CD4-positive, alpha-beta T cell treated with Interleukin-17A for 1 hour (primary cell): ENCODE measurements at regions not wholly inside any gene's neighbourhood (a gene's known extent, or its start where the extent isn't known, plus 50 kb on each side); places are given as distances from the start of the nearest gene placed in this dataset.

Experiments
- DNase-seq: peaks from one replicate; pipeline ENCODE4 v3.0.0-alpha.2; 2020

DNA sequence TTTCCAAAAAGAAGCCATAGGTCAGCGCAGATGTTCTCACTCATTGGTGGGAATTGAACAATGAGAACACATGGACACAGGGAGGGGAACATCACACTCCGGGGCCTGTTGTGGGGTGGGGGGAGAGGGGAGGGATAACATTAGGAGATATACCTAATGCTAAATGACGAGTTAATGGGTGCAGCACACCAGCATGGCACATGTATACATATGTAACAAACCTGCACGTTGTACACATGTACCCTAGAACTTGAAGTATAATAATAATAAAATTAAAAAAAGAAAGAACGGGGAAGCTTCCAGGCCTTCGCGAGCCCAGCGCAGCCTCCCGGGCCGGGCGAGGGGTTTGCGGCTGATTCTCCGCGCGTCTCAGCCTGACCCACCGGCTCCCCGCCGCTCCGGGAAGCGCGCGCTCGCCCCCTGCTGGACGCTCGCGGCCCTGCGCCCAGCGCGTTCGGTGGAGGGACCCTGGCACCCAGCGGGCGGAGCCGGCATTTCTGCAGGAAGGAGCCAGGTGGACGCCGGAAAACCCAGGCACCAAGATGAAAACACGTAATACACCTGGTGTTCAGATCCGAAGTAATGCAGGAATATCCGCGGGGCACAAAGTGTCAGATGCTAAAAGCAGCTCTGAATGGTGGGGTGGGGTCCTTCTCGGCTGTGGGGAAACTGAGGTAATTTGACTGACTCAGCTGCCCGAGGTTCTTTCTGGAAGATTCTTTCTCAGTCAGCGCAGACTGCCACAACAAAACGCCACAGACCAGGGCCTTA is 67.1 kb upstream of the PPP1R26 start:
- DNase-seq, result peak; percentile 58

DNA sequence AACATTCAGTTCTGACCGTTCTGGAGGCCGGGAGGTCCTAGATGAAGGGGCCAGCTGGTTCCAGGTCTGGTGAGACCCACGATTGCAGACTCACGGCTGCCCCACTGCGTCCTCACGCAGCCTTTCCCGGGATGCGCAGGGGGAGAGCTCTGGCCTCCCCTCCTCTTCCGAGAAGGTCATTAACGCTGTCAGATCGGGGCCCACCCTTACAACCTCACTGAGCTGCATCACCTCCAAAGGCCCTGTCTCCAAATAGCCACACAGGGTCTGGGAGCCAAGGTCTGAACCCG is 66.6 kb upstream of the PPP1R26 start:
- DNase-seq, result no peak

DNA sequence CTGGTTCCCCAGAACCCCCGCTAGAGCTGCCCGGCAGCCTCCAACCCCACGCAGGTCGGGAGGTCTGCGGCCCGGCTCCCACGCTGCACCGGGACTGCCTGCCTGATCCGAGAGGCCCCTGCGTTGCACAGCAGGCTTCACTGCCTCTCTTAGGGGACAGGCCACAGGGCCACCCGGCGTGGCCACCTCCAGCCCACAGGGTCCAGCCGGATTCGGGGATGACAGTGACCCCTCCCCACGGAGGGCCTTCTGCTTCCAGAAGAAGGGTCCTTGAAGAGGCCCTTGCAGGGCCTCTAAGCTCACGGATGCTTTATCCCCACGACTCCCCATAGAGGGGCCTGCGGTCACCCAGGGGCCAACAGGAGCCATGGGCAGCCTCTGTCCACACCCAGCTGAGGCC is 66.1 kb upstream of the PPP1R26 start:
- no peak for DNase-seq

DNA sequence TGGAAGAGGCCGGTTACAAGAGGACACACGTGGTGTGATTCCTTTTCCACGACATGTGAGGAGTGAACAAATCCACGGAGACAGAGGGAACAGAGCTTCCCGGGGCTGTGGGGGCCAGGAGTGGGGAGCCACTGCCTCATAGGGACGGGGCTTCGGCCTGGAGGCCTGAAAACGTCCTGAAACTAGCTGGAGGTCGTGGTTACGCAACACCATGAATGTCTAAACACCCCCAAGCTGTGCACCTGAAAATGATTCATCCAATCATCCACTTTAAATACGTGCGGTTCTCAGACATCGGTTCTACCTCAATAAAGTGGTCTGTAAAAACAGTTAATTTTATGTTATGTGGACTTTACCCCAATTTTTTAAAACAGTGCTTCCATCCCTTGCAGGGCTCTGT is 65.3 kb upstream of the PPP1R26 start:
- DNase-seq, result no peak

DNA sequence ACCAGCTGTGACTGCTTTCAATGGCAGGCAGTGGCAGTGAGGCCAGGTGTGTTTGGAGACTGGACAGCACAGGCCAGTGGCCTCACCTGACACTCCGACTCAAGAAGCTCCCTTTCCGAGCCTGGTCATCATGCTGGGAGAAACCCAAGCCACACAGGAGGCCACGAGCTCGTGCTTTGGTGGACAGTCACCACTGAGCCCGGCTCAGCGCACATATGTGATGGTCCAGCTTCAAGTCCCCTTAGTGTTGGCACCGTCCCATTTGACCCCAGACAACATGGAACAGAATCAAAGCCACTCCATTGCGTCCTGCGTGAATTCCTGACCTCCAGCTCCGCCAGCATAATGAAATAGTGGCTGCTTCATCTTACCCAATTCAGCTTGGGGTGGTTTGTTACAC is 64.0 kb upstream of the PPP1R26 start:
- no peak for DNase-seq

DNA sequence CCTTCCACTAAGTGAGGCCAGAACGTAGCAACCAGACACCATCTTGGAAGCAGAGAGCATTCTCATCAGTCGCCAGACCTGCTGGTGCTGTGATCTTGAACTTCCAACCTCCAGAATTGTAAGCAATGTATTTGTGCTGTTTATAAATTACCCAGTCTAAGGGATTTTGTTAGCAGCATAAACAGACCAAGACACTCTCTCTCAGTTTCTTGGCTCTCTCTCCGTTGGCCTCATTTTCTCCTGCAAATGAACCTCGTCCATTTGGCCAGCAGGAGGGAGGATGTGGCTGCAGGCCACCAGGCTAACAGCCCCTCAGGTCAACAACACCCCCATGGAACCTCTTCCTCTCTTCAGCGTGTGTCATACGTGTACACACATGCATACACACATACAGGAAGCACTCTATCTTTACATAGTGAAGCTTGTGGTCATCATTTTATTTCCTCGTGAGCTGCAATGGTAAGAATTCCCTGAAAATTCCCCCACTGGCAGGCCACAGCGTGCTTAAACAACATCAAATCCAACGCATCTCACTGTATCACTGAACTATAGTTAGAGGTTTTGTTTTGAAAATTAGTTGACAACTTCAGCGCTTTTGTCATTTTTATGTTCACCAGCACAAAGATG is 62.8 kb upstream of the PPP1R26 start:
- DNase-seq, result no peak

DNA sequence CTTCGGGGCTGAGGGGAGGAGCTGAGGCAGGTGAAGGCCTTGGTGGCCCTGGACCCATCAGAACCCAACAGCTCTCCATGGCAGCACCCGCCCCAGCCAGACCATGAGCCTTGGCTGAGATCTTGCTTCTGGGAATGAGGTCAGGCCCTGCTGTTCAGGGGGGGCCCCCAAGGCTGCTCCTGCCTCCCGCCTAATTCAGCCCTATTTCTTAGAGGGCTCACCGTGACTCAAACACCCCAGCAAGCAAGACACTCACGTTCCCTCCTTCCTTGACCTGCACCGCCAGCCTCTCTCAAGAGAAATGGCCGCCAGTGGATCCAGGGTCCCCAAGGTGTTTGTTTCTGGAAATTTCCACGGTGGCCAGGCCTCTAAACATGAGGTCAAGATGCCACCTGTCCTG is 61.4 kb upstream of the PPP1R26 start:
- no peak for DNase-seq

DNA sequence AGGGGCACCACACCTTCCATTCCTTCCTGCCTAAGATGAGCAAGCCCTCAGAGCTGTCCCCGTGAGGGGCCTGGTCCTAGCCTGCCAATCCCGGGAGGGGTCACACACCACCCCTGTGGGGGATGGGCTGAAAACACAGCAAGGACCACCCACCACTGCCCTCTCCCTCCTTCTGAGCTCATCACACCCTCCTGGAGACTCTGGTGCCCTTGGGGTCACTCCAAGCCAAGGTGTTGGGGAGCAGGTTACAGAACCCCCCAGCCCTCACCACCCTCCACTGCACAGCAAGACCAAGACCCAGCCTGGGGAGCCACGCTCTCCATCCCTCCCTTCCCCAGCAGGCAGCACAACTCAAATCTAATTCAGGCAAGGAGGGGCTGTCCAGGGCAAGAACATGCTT is 60.5 kb upstream of the PPP1R26 start:
- DNase-seq, result no peak

DNA sequence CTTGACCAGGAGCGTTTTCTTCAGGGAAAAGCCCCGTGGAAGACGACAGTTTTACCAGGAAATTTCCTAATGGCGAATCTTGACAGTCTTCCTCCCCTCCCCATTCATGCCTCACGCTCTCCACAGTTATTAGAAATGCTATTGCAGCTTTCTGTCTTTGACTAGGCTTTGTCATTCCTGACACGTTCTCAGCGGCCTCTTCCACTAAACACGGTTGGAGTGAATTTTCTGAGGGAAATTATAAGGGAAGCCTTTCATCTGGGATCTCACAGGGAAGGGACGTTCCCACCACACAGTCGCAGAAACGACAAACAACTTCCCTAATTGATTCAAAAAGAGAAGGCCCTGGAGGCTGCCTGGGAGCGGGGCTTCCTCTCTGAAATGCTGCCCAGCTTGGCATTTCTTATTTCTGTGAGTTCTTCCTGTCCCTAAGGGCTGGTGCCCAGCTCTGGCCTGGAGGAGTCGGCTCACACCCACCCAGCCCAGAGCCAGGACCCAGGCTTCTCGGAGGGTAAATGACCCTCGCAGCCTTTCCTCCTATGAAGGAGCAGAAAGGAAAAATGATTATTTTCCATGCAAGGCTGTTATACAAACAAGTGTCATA is 57.1 kb upstream of the PPP1R26 start:
- DNase-seq, result no peak

DNA sequence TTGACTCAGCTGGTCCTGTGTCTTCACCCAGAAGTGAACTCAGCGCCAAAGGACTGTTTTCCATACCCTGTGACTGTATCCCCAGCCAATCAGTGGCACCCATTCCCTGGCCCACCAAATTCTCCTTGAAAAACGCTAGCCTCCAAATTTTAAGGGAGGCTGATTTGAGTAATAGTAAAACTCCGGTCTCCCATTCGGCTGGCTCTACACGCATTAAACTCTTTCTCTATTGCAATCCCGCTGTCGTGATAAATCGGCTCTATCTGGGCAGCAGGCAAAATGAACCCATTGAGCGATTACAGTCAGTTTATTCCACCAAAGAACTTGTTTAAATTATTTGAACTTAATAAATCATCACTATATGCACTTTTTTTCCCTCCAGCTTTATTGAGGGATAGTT is 55.9 kb upstream of the PPP1R26 start:
- no peak for DNase-seq
